HCT116 (cell line): ENCODE measurements at regions not wholly inside any gene's neighbourhood (a gene's known extent, or its start where the extent isn't known, plus 50 kb on each side); places are given as distances from the start of the nearest gene placed in this dataset.

Experiments used
- ATAC-seq: fragments of 200-7000 bp; cut with Tn5 transposase; 2 replicates; pipeline ENCODE4 v1.9.1; 2020; ENCODE audit warnings: mild to moderate bottlenecking, moderate library complexity
- BruUV-seq: library from RNA; stranded (reverse); fragments of 400-500 nt; replicated peaks from 2 replicates; lab custom pipeline; 2021; lab: Mats Ljungman, UMichigan
- CTCF ChIA-PET: fragments of 300-600 bp; sonication (Branson Sonifier 250); formaldehyde crosslinking; loops from one replicate; lab custom pipeline; 2021; ENCODE audit warnings: antibody characterized with exemption; lab: Charles Lee
- POLR2A ChIA-PET: fragments of 300-600, 350-600 bp; sonication (Branson Sonifier 250); formaldehyde crosslinking; loops from one replicate; lab custom pipeline; 2021; ENCODE audit warnings: antibody characterized with exemption; lab: Charles Lee
- RAD21 ChIA-PET, 2 experiments: fragments of 300-600 bp; sonication (Branson Sonifier 250); formaldehyde crosslinking; loops; one replicate each; lab custom pipeline; 2023; ENCODE audit warnings: low total read pairs in 2 of 2; ENCODE audit not compliant: uncharacterized antibody in 2 of 2, unreplicated experiment in 2 of 2, low non-redundant PET in 1 of 2; lab: Charles Lee
- DNase-seq: peaks from one replicate; pipeline ENCODE4 v3.0.0-alpha.2; 2010; ENCODE audit warnings: low read depth, low spot score
- H2AFZ ChIP-seq: fragments of 200-600 bp; shearing (Covaris generic), sonication (generic); 2 replicates; pipeline ENCODE4 v1.6.1; 2017; ENCODE audit warnings: low read depth, mixed run types, mixed read lengths, antibody characterized with exemption, low read length; ENCODE audit not compliant: poor library complexity, severe bottlenecking
- H3K27ac ChIP-seq: 2 replicates; pipeline ENCODE4 v1.5.1; 2012; ENCODE audit warnings: low read depth, low read length
- H3K27me3 ChIP-seq: fragments of 200-600 bp; sonication (generic); 2 replicates; pipeline ENCODE4 v1.6.1; 2016; ENCODE audit warnings: mixed run types, low read length, mixed read lengths; ENCODE audit not compliant: insufficient read depth
- H3K36me3 ChIP-seq, 2 experiments: fragments of 200-500 bp in 1 of 2; fragments of 200-600 bp in 1 of 2; sonication (Bioruptor generic) in 1 of 2; sonication (generic) in 1 of 2; 2 replicates each; pipeline versions ENCODE4 v1.5.1 to v1.6.1; 2014 to 2016; ENCODE audit warnings: low read length in 2 of 2, inconsistent platforms in 1 of 2, mixed read lengths in 1 of 2, mixed run types in 1 of 2; ENCODE audit not compliant: insufficient read depth in 2 of 2, control insufficient read depth in 1 of 2
- H3K4me1 ChIP-seq, 2 experiments: fragments of 200-600 bp in 1 of 2; sonication (generic) in 1 of 2; 2 replicates each; pipeline versions ENCODE4 v1.5.1 to v1.6.1; 2012 to 2017; ENCODE audit warnings: low read length in 2 of 2, inconsistent platforms in 1 of 2, mild to moderate bottlenecking in 1 of 2, mixed read lengths in 1 of 2, mixed run types in 1 of 2, moderate library complexity in 1 of 2; ENCODE audit not compliant: insufficient read depth in 2 of 2, control insufficient read depth in 1 of 2
- H3K4me2 ChIP-seq: fragments of 200-600 bp; sonication (generic); 2 replicates; pipeline ENCODE4 v1.6.1; 2017; ENCODE audit warnings: mixed run types, low read length, mixed read lengths
- H3K4me3 ChIP-seq, 2 experiments: fragments of 200-600 bp in 1 of 2; sonication (generic) in 1 of 2; replicated peaks in 1 of 2; 2 replicates each; pipeline ENCODE4 v1.5.1; 2011 to 2016; ENCODE audit warnings: low read length in 2 of 2, control low read depth in 1 of 2, low read depth in 1 of 2, mild to moderate bottlenecking in 1 of 2, mixed read lengths in 1 of 2, mixed run types in 1 of 2
- H3K79me2 ChIP-seq: fragments of 200-600 bp; sonication (generic); 2 replicates; pipeline ENCODE4 v1.6.1; 2017; ENCODE audit warnings: mild to moderate bottlenecking, mixed run types, low read length, moderate library complexity, mixed read lengths; ENCODE audit not compliant: insufficient read depth
- H3K9ac ChIP-seq: fragments of 200-600 bp; sonication (generic); 2 replicates; pipeline ENCODE4 v1.6.1; 2016; ENCODE audit warnings: low read length, mixed read lengths
- H3K9me2 ChIP-seq: fragments of 200-600 bp; sonication (generic), shearing (Covaris generic); 2 replicates; pipeline ENCODE4 v1.6.1; 2017; ENCODE audit warnings: mixed run types, mild to moderate bottlenecking, moderate library complexity; ENCODE audit not compliant: insufficient read depth
- H3K9me3 ChIP-seq, 2 experiments: fragments of 200-500 bp in 1 of 2; fragments of 200-600 bp in 1 of 2; sonication (Bioruptor generic) in 1 of 2; sonication (generic) in 1 of 2; 2 replicates each; pipeline ENCODE4 v1.6.1; 2014 to 2017; ENCODE audit warnings: low read length in 2 of 2, mixed read lengths in 2 of 2, inconsistent platforms in 1 of 2, low read depth in 1 of 2, mild to moderate bottlenecking in 1 of 2, mixed run types in 1 of 2, moderate library complexity in 1 of 2; ENCODE audit not compliant: control insufficient read depth in 1 of 2, insufficient read depth in 1 of 2
- H4K20me1 ChIP-seq: fragments of 200-600 bp; sonication (generic), shearing (Covaris generic); 2 replicates; pipeline ENCODE4 v1.6.1; 2017; ENCODE audit warnings: mixed run types, mild to moderate bottlenecking, moderate library complexity; ENCODE audit not compliant: insufficient read depth
- CEBPB ChIP-seq: IDR thresholded peaks from 2 replicates; pipeline ENCODE4 v1.6.1; 2012; ENCODE audit warnings: low read depth
- EZH2 ChIP-seq: fragments of 200-600 bp; sonication (generic); IDR thresholded peaks from 2 replicates; pipeline ENCODE4 v1.6.1; 2017; ENCODE audit warnings: antibody characterized with exemption, mixed run types
- FOSL1 ChIP-seq: IDR thresholded peaks from 2 replicates; pipeline ENCODE4 v1.6.1; 2012; ENCODE audit warnings: low read depth
- POLR2A ChIP-seq: IDR thresholded peaks from 2 replicates; pipeline ENCODE4 v1.7.0; 2011; ENCODE audit warnings: borderline replicate concordance; ENCODE audit not compliant: insufficient read depth, insufficient read length; ENCODE audit errors: extremely low read depth
- POLR2AphosphoS5 ChIP-seq: IDR thresholded peaks from 2 replicates; pipeline ENCODE4 v1.6.1; 2011; ENCODE audit warnings: mild to moderate bottlenecking, low read depth, low read length, moderate library complexity
- SIN3A ChIP-seq: IDR thresholded peaks from 2 replicates; pipeline ENCODE4 v1.6.1; 2012; ENCODE audit warnings: low read depth
- SP1 ChIP-seq: IDR thresholded peaks from 2 replicates; pipeline ENCODE4 v1.6.1; 2012; ENCODE audit warnings: low read depth
- TCF7L2 ChIP-seq: IDR thresholded peaks from 2 replicates; pipeline ENCODE4 v1.7.0; 2011; ENCODE audit warnings: borderline replicate concordance, inconsistent platforms; ENCODE audit not compliant: insufficient read depth, insufficient read length; ENCODE audit errors: extremely low read depth
- YY1 ChIP-seq: IDR thresholded peaks from 2 replicates; pipeline ENCODE4 v1.6.1; 2011; ENCODE audit warnings: low read length, low read depth, moderate library complexity, mild to moderate bottlenecking; ENCODE audit not compliant: insufficient replicate concordance; ENCODE audit errors: extremely low read depth
- intact Hi-C: fragments of 100-400 bp; cut with micrococcal nuclease; formaldehyde crosslinking; loops from 2 replicates; pipeline ENCODE4 v1.10.0; 2022
- TF ChIP-seq, protein P1 (sequence below): IDR thresholded peaks from 2 replicates; pipeline ENCODE4 v1.6.1; 2011; ENCODE audit warnings: mild to moderate bottlenecking, low read length, moderate library complexity; ENCODE audit not compliant: insufficient replicate concordance; ENCODE audit errors: extremely low read depth
- TF ChIP-seq, protein P2 (sequence below): IDR thresholded peaks from 2 replicates; pipeline ENCODE4 v1.6.1; 2012; ENCODE audit warnings: low read depth
- TF ChIP-seq, protein P3 (sequence below), 3 experiments: fragments of 200-600 bp in 1 of 3; sonication (generic) in 1 of 3; IDR thresholded peaks in 2 of 3; conservative IDR thresholded peaks in 1 of 3; 2 replicates each; pipeline ENCODE4 v1.5.1; 2012 to 2017; ENCODE audit warnings: low read depth in 2 of 3, low read length in 2 of 3, antibody characterized with exemption in 1 of 3, borderline replicate concordance in 1 of 3, control low read depth in 1 of 3, mild to moderate bottlenecking in 1 of 3, mixed read lengths in 1 of 3, mixed run types in 1 of 3, moderate library complexity in 1 of 3; ENCODE audit not compliant: insufficient read depth in 1 of 3
- TF ChIP-seq, protein P4 (sequence below): IDR thresholded peaks from 2 replicates; pipeline ENCODE4 v1.6.1; 2012

DNA sequence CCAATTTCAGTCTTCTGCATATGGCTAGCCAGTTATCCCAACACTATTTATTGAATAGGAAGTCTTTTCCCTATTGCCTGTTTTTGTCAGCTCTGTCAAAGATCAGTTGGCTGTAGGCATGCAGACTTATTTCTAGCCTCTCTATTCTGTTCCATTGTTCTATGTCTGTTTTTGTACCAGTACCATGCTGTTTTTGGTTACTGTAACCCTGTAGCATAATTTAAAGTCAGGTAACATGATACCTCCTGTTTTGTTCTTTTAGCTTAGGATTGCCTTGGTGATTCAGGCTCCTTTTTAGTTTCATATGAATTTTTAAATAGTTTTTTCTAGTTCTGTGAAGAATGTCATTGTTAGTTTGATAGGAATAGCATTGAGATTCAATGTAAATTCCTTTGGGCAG, 104.9 kb upstream of the SLCO6A1 start:
- no peaks in the 10 kb centered on the region for H3K79me2 ChIP-seq
- no peak overlapping the region for H2AFZ ChIP-seq
- no peaks in the 10 kb centered on the region for H3K36me3 ChIP-seq
- H3K9me2 ChIP-seq, result no peaks in the 10 kb centered on the region
- no peaks in the 10 kb centered on the region for H3K9me3 ChIP-seq
- no TSS peak for BruUV-seq
- H3K4me1 ChIP-seq, result no peaks in the 10 kb centered on the region
- ATAC-seq (no peak), DNase-seq (no peak)
- POLR2A ChIA-PET, result no interaction called here
- H3K27ac ChIP-seq, result no peak overlapping the region
- TF ChIP-seq YY1 (no peak), POLR2AphosphoS5 (no peak)
- TF ChIP-seq, protein P1, sequence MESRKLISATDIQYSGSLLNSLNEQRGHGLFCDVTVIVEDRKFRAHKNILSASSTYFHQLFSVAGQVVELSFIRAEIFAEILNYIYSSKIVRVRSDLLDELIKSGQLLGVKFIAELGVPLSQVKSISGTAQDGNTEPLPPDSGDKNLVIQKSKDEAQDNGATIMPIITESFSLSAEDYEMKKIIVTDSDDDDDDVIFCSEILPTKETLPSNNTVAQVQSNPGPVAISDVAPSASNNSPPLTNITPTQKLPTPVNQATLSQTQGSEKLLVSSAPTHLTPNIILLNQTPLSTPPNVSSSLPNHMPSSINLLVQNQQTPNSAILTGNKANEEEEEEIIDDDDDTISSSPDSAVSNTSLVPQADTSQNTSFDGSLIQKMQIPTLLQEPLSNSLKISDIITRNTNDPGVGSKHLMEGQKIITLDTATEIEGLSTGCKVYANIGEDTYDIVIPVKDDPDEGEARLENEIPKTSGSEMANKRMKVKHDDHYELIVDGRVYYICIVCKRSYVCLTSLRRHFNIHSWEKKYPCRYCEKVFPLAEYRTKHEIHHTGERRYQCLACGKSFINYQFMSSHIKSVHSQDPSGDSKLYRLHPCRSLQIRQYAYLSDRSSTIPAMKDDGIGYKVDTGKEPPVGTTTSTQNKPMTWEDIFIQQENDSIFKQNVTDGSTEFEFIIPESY, result no peak
- no peaks in the 10 kb centered on the region for H4K20me1 ChIP-seq
- H3K9ac ChIP-seq, result no peak overlapping the region
- intact Hi-C loops, result no loop called here
- no peak overlapping the region for H3K4me2 ChIP-seq
- CTCF ChIA-PET, result no interaction called here
- no peaks in the 10 kb centered on the region for H3K27me3 ChIP-seq
- no peak overlapping the region for H3K4me3 ChIP-seq
- RAD21 ChIA-PET, result no interaction called here

DNA sequence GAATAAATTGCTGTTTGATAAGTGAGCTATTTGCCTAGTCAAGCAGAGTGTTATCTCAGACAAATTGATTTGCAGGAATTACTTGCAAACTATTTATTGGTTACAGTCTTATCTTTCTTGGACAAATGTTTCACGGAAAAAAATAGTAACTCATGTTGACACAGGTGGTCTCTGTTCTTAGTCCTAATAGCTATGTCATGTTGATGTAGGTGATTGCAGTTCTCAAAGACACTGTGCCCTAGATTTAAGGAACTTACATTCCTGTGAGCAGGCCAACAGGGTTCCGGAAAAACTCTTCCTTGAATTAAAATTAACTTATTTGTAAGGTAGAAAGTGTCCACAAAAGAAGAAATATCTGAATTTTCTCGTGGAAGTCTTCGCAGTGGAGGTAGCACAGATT, 109.6 kb upstream of the SLCO6A1 start:
- Histone ChIP-seq H3K4me2 (no peak overlapping the region), H2AFZ (no peak overlapping the region), H3K27ac (no peak overlapping the region), H3K36me3 (no peaks in the 10 kb centered on the region), H3K27me3 (no peaks in the 10 kb centered on the region), H3K9me3 (no peaks in the 10 kb centered on the region), H4K20me1 (no peaks in the 10 kb centered on the region), H3K9me2 (no peaks in the 10 kb centered on the region), H3K79me2 (no peaks in the 10 kb centered on the region), H3K4me1 (no peaks in the 10 kb centered on the region), H3K4me3 (no peak overlapping the region), H3K9ac (no peak overlapping the region)
- DNase-seq (no peak), ATAC-seq (no peak)
- ChIA-PET CTCF (no interaction called here), POLR2A (no interaction called here), RAD21 (no interaction called here)
- intact Hi-C loops, result no loop called here
- no TSS peak for BruUV-seq
- no peak for TF ChIP-seq FOSL1
- TF ChIP-seq POLR2A, result no peak
- no peak for TF ChIP-seq CEBPB
- TF ChIP-seq, protein P2, sequence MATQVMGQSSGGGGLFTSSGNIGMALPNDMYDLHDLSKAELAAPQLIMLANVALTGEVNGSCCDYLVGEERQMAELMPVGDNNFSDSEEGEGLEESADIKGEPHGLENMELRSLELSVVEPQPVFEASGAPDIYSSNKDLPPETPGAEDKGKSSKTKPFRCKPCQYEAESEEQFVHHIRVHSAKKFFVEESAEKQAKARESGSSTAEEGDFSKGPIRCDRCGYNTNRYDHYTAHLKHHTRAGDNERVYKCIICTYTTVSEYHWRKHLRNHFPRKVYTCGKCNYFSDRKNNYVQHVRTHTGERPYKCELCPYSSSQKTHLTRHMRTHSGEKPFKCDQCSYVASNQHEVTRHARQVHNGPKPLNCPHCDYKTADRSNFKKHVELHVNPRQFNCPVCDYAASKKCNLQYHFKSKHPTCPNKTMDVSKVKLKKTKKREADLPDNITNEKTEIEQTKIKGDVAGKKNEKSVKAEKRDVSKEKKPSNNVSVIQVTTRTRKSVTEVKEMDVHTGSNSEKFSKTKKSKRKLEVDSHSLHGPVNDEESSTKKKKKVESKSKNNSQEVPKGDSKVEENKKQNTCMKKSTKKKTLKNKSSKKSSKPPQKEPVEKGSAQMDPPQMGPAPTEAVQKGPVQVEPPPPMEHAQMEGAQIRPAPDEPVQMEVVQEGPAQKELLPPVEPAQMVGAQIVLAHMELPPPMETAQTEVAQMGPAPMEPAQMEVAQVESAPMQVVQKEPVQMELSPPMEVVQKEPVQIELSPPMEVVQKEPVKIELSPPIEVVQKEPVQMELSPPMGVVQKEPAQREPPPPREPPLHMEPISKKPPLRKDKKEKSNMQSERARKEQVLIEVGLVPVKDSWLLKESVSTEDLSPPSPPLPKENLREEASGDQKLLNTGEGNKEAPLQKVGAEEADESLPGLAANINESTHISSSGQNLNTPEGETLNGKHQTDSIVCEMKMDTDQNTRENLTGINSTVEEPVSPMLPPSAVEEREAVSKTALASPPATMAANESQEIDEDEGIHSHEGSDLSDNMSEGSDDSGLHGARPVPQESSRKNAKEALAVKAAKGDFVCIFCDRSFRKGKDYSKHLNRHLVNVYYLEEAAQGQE, result no peak
- no peak for TF ChIP-seq SP1
- no peak for TF ChIP-seq TCF7L2
- TF ChIP-seq, protein P3, sequence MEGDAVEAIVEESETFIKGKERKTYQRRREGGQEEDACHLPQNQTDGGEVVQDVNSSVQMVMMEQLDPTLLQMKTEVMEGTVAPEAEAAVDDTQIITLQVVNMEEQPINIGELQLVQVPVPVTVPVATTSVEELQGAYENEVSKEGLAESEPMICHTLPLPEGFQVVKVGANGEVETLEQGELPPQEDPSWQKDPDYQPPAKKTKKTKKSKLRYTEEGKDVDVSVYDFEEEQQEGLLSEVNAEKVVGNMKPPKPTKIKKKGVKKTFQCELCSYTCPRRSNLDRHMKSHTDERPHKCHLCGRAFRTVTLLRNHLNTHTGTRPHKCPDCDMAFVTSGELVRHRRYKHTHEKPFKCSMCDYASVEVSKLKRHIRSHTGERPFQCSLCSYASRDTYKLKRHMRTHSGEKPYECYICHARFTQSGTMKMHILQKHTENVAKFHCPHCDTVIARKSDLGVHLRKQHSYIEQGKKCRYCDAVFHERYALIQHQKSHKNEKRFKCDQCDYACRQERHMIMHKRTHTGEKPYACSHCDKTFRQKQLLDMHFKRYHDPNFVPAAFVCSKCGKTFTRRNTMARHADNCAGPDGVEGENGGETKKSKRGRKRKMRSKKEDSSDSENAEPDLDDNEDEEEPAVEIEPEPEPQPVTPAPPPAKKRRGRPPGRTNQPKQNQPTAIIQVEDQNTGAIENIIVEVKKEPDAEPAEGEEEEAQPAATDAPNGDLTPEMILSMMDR (IDR thresholded peaks at IDR 0.05 in 2 of 3, conservative IDR thresholded peaks at IDR 0.05 in 1 of 3; ENCODE audit: borderline replicate concordance in 1 of 3, insufficient read depth in 1 of 3, low read depth in 2 of 3, low read length in 2 of 3), result no peak
- no peak for TF ChIP-seq SIN3A
- TF ChIP-seq EZH2, result no peak
- TF ChIP-seq YY1, result no peak
- TF ChIP-seq, protein P4, sequence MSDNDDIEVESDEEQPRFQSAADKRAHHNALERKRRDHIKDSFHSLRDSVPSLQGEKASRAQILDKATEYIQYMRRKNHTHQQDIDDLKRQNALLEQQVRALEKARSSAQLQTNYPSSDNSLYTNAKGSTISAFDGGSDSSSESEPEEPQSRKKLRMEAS, result no peak
